PC-3 (cell line): ENCODE measurements at regions not wholly inside any gene's neighbourhood (a gene's known extent, or its start where the extent isn't known, plus 50 kb on each side); places are given as distances from the start of the nearest gene placed in this dataset.

Experiments used
- ATAC-seq: fragments of 200-7000 bp; cut with Tn5 transposase; 2 replicates; pipeline ENCODE4 v1.9.1; 2020; ENCODE audit warnings: mild to moderate bottlenecking, moderate library complexity
- BruUV-seq: library from RNA; stranded (reverse); fragments of 400-500 nt; replicated peaks from 2 replicates; lab custom pipeline; 2021; lab: Mats Ljungman, UMichigan
- CTCF ChIA-PET: fragments of 300-600 bp; sonication (Branson Sonifier 250); formaldehyde crosslinking; loops from one replicate; lab custom pipeline; 2022; ENCODE audit warnings: antibody characterized with exemption; lab: Charles Lee
- POLR2A ChIA-PET: fragments of 300-600 bp; sonication (Branson Sonifier 250); formaldehyde crosslinking; loops from one replicate; lab custom pipeline; 2022; ENCODE audit warnings: antibody characterized with exemption; ENCODE audit not compliant: unreplicated experiment; lab: Charles Lee
- DNase-seq: peaks from one replicate; pipeline ENCODE4 v3.0.0-alpha.2; 2015
- H2AFZ ChIP-seq: fragments of 300-600 bp; sonication (generic); 2 replicates; pipeline ENCODE4 v1.6.0; 2016; ENCODE audit warnings: antibody characterized with exemption, low read length
- H3F3A ChIP-seq: fragments of 300-600 bp; sonication (generic); one replicate; pipeline ENCODE4 v1.6.0; 2017; ENCODE audit warnings: antibody characterized with exemption, low read length, control low read depth, mild to moderate bottlenecking; ENCODE audit not compliant: unreplicated experiment
- H3K27ac ChIP-seq: fragments of 300-600 bp; sonication (generic); 2 replicates; pipeline ENCODE4 v1.5.1; 2016; ENCODE audit warnings: mild to moderate bottlenecking, low read length
- H3K27me3 ChIP-seq: fragments of 300-600 bp; sonication (generic); 2 replicates; pipeline ENCODE4 v1.6.1; 2016; ENCODE audit warnings: low read length, mixed read lengths
- H3K36me3 ChIP-seq: fragments of 300-600 bp; sonication (generic); 2 replicates; pipeline ENCODE4 v1.6.1; 2016; ENCODE audit warnings: low read depth, mixed run types, low read length, mixed read lengths
- H3K4me1 ChIP-seq: fragments of 300-600 bp; sonication (generic); 2 replicates; pipeline ENCODE4 v1.5.1; 2016; ENCODE audit warnings: low read length; ENCODE audit not compliant: insufficient read depth
- H3K4me2 ChIP-seq: fragments of 300-600 bp; sonication (generic); 2 replicates; pipeline ENCODE4 v1.6.0; 2016; ENCODE audit warnings: low read length
- H3K4me3 ChIP-seq: fragments of 300-600 bp; sonication (generic); 2 replicates; pipeline ENCODE4 v1.5.1; 2016; ENCODE audit warnings: mild to moderate bottlenecking, low read length, mixed read lengths
- H3K79me2 ChIP-seq: fragments of 300-600 bp; sonication (generic); 2 replicates; pipeline ENCODE4 v1.6.1; 2017; ENCODE audit warnings: low read length, mixed read lengths
- H3K9ac ChIP-seq: fragments of 300-600 bp; sonication (generic); 2 replicates; pipeline ENCODE4 v1.6.0; 2016; ENCODE audit warnings: mild to moderate bottlenecking, low read length
- H3K9me2 ChIP-seq: fragments of 300-600 bp; sonication (generic); replicated peaks from 2 replicates; pipeline ENCODE4 v1.6.1; 2016; ENCODE audit warnings: mixed run types, low read length, mixed read lengths
- H3K9me3 ChIP-seq: fragments of 300-600 bp; sonication (generic); 2 replicates; pipeline ENCODE4 v1.6.1; 2016; ENCODE audit warnings: low read length, mixed read lengths
- H4K20me1 ChIP-seq: fragments of 300-600 bp; sonication (generic); 2 replicates; pipeline ENCODE4 v1.6.1; 2016; ENCODE audit warnings: low read length, mixed read lengths
- CTCF ChIP-seq: fragments of 300-600 bp; sonication (generic); conservative IDR thresholded peaks from 2 replicates; pipeline ENCODE4 v1.5.1; 2017; ENCODE audit warnings: antibody characterized with exemption, low read depth, mild to moderate bottlenecking, low read length
- EZH2 ChIP-seq: fragments of 300-600 bp; sonication (generic); IDR thresholded peaks from one replicate; pipeline ENCODE4 v1.6.1; 2017; ENCODE audit warnings: antibody characterized with exemption, mild to moderate bottlenecking, low read length; ENCODE audit not compliant: unreplicated experiment
- EZH2phosphoT487 ChIP-seq: fragments of 300-600 bp; sonication (generic); IDR thresholded peaks from 2 replicates; pipeline ENCODE4 v1.6.1; 2018; ENCODE audit warnings: mild to moderate bottlenecking, antibody characterized with exemption, low read length, borderline replicate concordance
- intact Hi-C: fragments of 100-400 bp; cut with micrococcal nuclease; formaldehyde crosslinking; loops from 2 replicates; pipeline ENCODE4 v1.9.0; 2023

DNA sequence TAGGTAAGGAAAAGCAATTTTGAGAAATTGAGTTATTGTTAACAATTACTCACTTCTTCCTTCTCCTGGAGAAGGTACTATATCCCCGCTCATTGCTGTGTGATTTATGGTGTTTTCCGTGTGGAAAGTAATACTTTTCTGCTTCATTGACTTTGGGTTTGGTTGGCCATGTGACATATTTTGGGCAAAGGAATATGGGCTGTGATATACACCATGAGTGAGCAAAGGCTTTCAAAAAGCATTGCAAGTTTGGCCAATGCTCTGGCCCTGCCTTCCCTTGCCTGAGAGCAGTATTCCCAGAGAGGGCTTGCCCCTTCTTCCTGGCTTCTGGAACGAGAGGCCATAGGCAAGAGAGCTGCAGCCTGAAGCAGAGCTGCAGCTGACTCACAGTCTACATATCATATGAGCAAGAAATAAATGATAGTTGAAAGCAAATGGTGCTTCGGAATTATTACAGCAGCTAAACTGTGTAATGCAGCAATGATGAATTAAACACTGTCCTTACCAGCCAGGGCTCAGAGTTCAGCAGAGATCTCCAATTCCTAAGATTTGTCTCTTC, 216.8 kb upstream of the CD96 start:
- ATAC-seq (no peak), DNase-seq (no peak)
- no peak for TF ChIP-seq EZH2phosphoT487
- no peak for TF ChIP-seq EZH2
- no peak for TF ChIP-seq CTCF
- peaks cover 10% of the 10 kb centered on the region for H3K4me1 ChIP-seq
- no peak overlapping the region for H3K4me3 ChIP-seq
- ChIA-PET POLR2A (no interaction called here), CTCF (no interaction called here)
- H3K27me3 ChIP-seq, result no peaks in the 10 kb centered on the region
- H3K79me2 ChIP-seq, result no peaks in the 10 kb centered on the region
- no peak overlapping the region for H3K9ac ChIP-seq
- BruUV-seq, result no TSS peak
- H3K27ac ChIP-seq, result no peak overlapping the region
- H3K9me3 ChIP-seq, result no peaks in the 10 kb centered on the region
- intact Hi-C loops, result no loop called here
- H3F3A ChIP-seq, result no peaks in the 10 kb centered on the region
- H3K4me2 ChIP-seq, result no peak overlapping the region
- H2AFZ ChIP-seq, result no peak overlapping the region
- no peaks in the 10 kb centered on the region for H4K20me1 ChIP-seq
- no peaks in the 10 kb centered on the region for H3K9me2 ChIP-seq
- no peaks in the 10 kb centered on the region for H3K36me3 ChIP-seq

- Histone ChIP-seq H3K9me2 (no peaks in the 10 kb centered on the region), H4K20me1 (no peaks in the 10 kb centered on the region), H3K9ac (no peak overlapping the region), H3K36me3 (no peaks in the 10 kb centered on the region), H3K27me3 (no peaks in the 10 kb centered on the region), H3K9me3 (no peaks in the 10 kb centered on the region), H3K4me3 (no peak overlapping the region), H3F3A (no peaks in the 10 kb centered on the region), H3K4me2 (no peak overlapping the region), H2AFZ (no peak overlapping the region), H3K79me2 (no peaks in the 10 kb centered on the region), H3K27ac (no peak overlapping the region), H3K4me1 (peaks cover 10% of the 10 kb centered on the region)
- POLR2A ChIA-PET, result no interaction called here
- no peak for ATAC-seq
- intact Hi-C loops, result no loop called here
- TF ChIP-seq CTCF (no peak), EZH2phosphoT487 (no peak), EZH2 (no peak)
- BruUV-seq, result no TSS peak
- CTCF ChIA-PET, result no interaction called here
- DNase-seq, result peak; percentile 39
Measured at GRCh38 chr3:111326144-111326995, 215.6 kb upstream of the CD96 start.

DNA sequence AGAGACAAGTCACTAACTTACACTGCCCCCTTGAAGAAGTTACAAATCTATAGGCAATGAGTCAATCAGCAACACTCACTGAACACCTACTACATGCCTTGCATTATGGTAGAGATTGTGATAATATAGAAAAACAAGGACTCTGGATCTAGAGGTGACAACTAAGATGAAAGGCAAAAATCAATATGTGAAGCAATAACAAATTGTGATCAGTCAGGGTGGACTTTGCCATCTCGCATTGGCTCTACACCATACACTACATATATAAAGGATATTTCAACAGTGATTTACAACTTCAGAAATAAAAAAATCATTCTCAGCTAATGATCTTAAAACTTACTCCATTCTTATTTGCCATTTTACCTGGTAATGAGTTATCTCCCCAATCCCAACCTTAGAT, 210.7 kb upstream of the CD96 start:
- H3K79me2 ChIP-seq, result no peaks in the 10 kb centered on the region
- H3K27ac ChIP-seq, result no peak overlapping the region
- ChIA-PET POLR2A (no interaction called here), CTCF (no interaction called here)
- no peak for ATAC-seq
- no peaks in the 10 kb centered on the region for H3F3A ChIP-seq
- intact Hi-C loops, result loop anchor here (10.0 kb wide), 1 partner anchor 317 kb away; no protein-coding TSS in a partner anchor
- no peak overlapping the region for H3K4me2 ChIP-seq
- no peaks in the 10 kb centered on the region for H3K36me3 ChIP-seq
- TF ChIP-seq EZH2 (no peak), CTCF (no peak), EZH2phosphoT487 (no peak)
- H3K27me3 ChIP-seq, result no peaks in the 10 kb centered on the region
- H2AFZ ChIP-seq, result no peak overlapping the region
- H3K4me1 ChIP-seq, result peaks cover 9% of the 10 kb centered on the region
- H4K20me1 ChIP-seq, result no peaks in the 10 kb centered on the region
- H3K9me3 ChIP-seq, result no peaks in the 10 kb centered on the region
- DNase-seq, result no peak
- no peak overlapping the region for H3K4me3 ChIP-seq
- H3K9me2 ChIP-seq, result no peaks in the 10 kb centered on the region
- no TSS peak for BruUV-seq
- H3K9ac ChIP-seq, result no peak overlapping the region
